ENCODE measurements at regions not wholly inside any gene's neighbourhood (a gene's known extent, or its start where the extent isn't known, plus 50 kb on each side); places are given as distances from the start of the nearest gene placed in this dataset.
A peak's percentile ranks its signal among the peaks of the same experiment; 100 is the strongest.

DNA sequence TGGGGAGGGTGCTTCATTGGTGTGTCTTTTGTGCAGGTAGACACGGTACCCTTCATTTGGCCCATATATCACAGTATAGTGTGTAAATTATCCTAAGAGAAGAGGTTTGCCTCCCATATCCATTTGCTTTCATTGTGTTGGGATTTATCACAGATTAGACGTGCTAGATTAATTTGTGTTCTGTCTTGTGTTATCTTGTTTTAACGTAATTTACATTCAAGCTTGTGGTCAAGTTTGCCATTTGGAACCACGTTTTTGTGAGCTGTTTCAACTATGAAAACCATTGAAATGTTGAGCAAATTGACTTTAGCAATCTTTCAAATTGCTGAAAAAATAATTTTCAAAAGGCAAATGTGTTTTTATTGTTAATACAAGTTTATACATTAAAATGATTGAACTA is 1826.5 kb downstream of the SLITRK5 start:
- H3K4me1 Mint-ChIP-seq, result no peaks in the 10 kb centered on the region
- no peak for DNase-seq (ENCODE audit: low spot score)
- Histone ChIP-seq H3K9me3 (ENCODE audit: low read depth) (no peaks in the 10 kb centered on the region), H2AFZ (replicated peaks) (no peak overlapping the region), H3K27ac (no peak overlapping the region), H3F3A (ENCODE audit: low read depth) (no peaks in the 10 kb centered on the region), H3K9ac (no peak overlapping the region), H3K4me1 (no peaks in the 10 kb centered on the region), H3K4me3 (no peak overlapping the region), H3K36me3 (no peaks in the 10 kb centered on the region), H4K20me1 (ENCODE audit: low read depth) (no peaks in the 10 kb centered on the region), H3K4me2 (no peak overlapping the region), H3K27me3 (no peaks in the 10 kb centered on the region), H3K79me2 (ENCODE audit: low read depth) (no peaks in the 10 kb centered on the region)
- H3K27me3 Mint-ChIP-seq (ENCODE audit: insufficient read depth, low read depth), result no peaks in the 10 kb centered on the region
- H3K4me3 Mint-ChIP-seq, result no peak overlapping the region
- peaks cover 6% of the 10 kb centered on the region for H3K9me3 Mint-ChIP-seq
- no peak overlapping the region for H3K27ac Mint-ChIP-seq
- no peak for TF ChIP-seq EZH2 (IDR thresholded peaks at IDR 0.05)
- TF ChIP-seq, protein P1, sequence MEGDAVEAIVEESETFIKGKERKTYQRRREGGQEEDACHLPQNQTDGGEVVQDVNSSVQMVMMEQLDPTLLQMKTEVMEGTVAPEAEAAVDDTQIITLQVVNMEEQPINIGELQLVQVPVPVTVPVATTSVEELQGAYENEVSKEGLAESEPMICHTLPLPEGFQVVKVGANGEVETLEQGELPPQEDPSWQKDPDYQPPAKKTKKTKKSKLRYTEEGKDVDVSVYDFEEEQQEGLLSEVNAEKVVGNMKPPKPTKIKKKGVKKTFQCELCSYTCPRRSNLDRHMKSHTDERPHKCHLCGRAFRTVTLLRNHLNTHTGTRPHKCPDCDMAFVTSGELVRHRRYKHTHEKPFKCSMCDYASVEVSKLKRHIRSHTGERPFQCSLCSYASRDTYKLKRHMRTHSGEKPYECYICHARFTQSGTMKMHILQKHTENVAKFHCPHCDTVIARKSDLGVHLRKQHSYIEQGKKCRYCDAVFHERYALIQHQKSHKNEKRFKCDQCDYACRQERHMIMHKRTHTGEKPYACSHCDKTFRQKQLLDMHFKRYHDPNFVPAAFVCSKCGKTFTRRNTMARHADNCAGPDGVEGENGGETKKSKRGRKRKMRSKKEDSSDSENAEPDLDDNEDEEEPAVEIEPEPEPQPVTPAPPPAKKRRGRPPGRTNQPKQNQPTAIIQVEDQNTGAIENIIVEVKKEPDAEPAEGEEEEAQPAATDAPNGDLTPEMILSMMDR (IDR thresholded peaks at IDR 0.05), result no peak
- peaks cover 4% of the 10 kb centered on the region for H3K36me3 Mint-ChIP-seq

DNA sequence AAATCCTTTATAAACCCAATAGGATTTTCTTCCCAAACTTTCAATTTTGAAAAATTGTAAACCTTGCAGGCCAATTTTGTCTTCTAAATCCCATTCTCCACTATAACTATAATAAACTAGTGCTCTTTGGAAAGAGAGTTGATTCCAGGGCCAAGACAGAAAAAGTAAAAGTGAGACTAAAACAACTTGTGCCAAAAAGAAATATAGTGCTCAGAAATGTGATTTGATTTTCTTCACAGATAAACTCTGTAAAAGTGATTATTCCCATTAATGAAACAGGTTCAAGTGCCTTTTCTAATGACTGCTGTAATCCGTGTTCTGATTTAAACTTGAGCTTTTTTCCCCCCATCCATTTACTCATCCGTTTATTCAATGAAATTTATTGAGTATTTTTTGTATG is 1831.1 kb downstream of the SLITRK5 start:
- no peaks in the 10 kb centered on the region for H3K79me2 ChIP-seq (ENCODE audit: low read depth)
- no peaks in the 10 kb centered on the region for H3K36me3 Mint-ChIP-seq
- no peaks in the 10 kb centered on the region for H3K4me1 ChIP-seq
- H3K27me3 ChIP-seq, result no peaks in the 10 kb centered on the region
- H3K9ac ChIP-seq, result no peak overlapping the region
- TF ChIP-seq EZH2phosphoT487 (IDR thresholded peaks at IDR 0.05) (no peak), EZH2 (IDR thresholded peaks at IDR 0.05) (no peak)
- H3F3A ChIP-seq (ENCODE audit: low read depth), result no peaks in the 10 kb centered on the region
- no peaks in the 10 kb centered on the region for H3K4me1 Mint-ChIP-seq
- no peak overlapping the region for H2AFZ ChIP-seq (replicated peaks)
- H3K4me3 ChIP-seq, result no peak overlapping the region
- H4K20me1 ChIP-seq (ENCODE audit: low read depth), result no peaks in the 10 kb centered on the region
- no peak overlapping the region for H3K27ac ChIP-seq
- H3K27me3 Mint-ChIP-seq (ENCODE audit: insufficient read depth, low read depth), result no peaks in the 10 kb centered on the region
- no peak for DNase-seq (ENCODE audit: low spot score)
- no peak overlapping the region for H3K4me3 Mint-ChIP-seq
- H3K4me2 ChIP-seq, result no peak overlapping the region
- no peaks in the 10 kb centered on the region for H3K9me3 ChIP-seq (ENCODE audit: low read depth)
- no peaks in the 10 kb centered on the region for H3K9me3 Mint-ChIP-seq
- no peaks in the 10 kb centered on the region for H3K36me3 ChIP-seq
- no peak overlapping the region for H3K27ac Mint-ChIP-seq

DNA sequence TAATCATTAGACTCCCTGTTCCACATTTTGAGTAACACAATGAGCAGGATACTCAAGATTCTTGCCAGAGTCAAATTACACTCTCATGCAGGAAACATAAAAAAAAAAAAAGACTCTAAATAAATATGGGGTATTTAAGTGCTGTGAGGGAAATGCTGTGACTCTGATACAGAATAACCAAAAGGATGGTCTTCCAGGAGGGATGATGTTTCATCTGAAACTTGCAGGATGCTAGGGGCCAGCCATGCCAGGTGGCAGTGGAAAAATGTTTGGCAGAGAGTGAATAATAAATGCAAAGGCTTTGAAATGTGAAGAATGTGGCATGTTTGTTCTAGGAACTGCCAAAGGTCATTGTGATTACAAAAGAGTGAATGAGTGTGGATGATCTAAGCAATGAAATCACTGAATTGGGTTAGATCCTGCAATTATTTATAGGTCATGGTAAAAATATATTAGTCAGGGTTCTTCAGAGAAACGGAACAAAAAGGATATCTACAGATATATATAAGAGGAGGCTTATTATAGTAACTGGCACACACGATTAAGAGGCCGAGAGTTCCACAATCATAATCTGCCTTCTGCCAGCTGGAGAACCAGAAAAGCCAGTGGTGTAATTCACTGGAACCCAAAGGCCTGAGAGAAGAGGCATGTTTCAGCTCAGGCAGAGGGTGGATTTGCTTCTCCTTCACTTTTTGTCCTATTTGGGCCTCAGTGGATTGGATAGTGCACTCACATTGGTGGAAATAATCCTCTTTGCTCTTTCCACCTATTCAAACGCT is 1832.8 kb upstream of the MIR17HG start:
- H3K4me1 Mint-ChIP-seq, result peaks cover 22% of the 10 kb centered on the region

More for the DNA sequence above, 1832.8 kb upstream of the MIR17HG start:
- peak overlapping the region; percentile 94 for H3K27ac Mint-ChIP-seq
- H3K4me3 Mint-ChIP-seq, result no peak overlapping the region
- no peaks in the 10 kb centered on the region for H3K36me3 Mint-ChIP-seq
- Histone ChIP-seq H3K4me2 (peak overlapping the region; percentile 24), H3K4me3 (no peak overlapping the region), H3K79me2 (ENCODE audit: low read depth) (no peaks in the 10 kb centered on the region), H4K20me1 (ENCODE audit: low read depth) (no peaks in the 10 kb centered on the region), H3K4me1 (peaks cover 16% of the 10 kb centered on the region), H3K36me3 (no peaks in the 10 kb centered on the region), H2AFZ (replicated peaks) (no peak overlapping the region), H3K9ac (no peak overlapping the region), H3K27me3 (no peaks in the 10 kb centered on the region), H3K27ac (peak overlapping the region; percentile 74), H3F3A (ENCODE audit: low read depth) (no peaks in the 10 kb centered on the region), H3K9me3 (ENCODE audit: low read depth) (no peaks in the 10 kb centered on the region)
- TF ChIP-seq EZH2 (IDR thresholded peaks at IDR 0.05), result no peak
- TF ChIP-seq EZH2phosphoT487 (IDR thresholded peaks at IDR 0.05), result no peak
- TF ChIP-seq, protein P1 (IDR thresholded peaks at IDR 0.05), result no peak
- H3K27me3 Mint-ChIP-seq (ENCODE audit: insufficient read depth, low read depth), result no peaks in the 10 kb centered on the region
- H3K9me3 Mint-ChIP-seq, result peaks cover 13% of the 10 kb centered on the region
- DNase-seq (ENCODE audit: low spot score), result peak; percentile 43

Measured in neural progenitor cell (in vitro differentiated cells).